Skin of body (tissue), 1 donor: ENCODE measurements at regions not wholly inside any gene's neighbourhood (a gene's known extent, or its start where the extent isn't known, plus 50 kb on each side); places are given as distances from the start of the nearest gene placed in this dataset.
"Not testable (repeated sequence)": the region's sequence is repeated elsewhere in the genome, so short reads cannot be mapped to it uniquely, and the experiment has no call there.

Experiments
- DNase-seq: peaks from one replicate; lab custom pipeline; 2025; lab: John Stamatoyannopoulos, UW

- DNase-seq = peak; percentile 12
These were observed 282.5 kb upstream of the FOXF1 start for GRCh38 chr16:86227801-86228200.

GRCh38 chr16:86228713-86229112 lies 281.6 kb upstream of the FOXF1 start:
- no peak for DNase-seq

GRCh38 chr16:86229283-86229682 lies 281.0 kb upstream of the FOXF1 start:
- DNase-seq = no peak

- DNase-seq = no peak
These were observed 280.3 kb upstream of the FOXF1 start for GRCh38 chr16:86229866-86230656.

- DNase-seq = no peak
These were observed 278.9 kb upstream of the FOXF1 start for GRCh38 chr16:86231321-86231995.

GRCh38 chr16:86231996-86232350 lies 278.4 kb upstream of the FOXF1 start:
- DNase-seq = no peak

- no peak for DNase-seq
These were observed 277.8 kb upstream of the FOXF1 start for GRCh38 chr16:86232496-86232895.

GRCh38 chr16:86233506-86233905 lies 276.8 kb upstream of the FOXF1 start:
- not testable (repeated sequence) for DNase-seq

- no peak for DNase-seq
These were observed 270.9 kb upstream of the FOXF1 start for GRCh38 chr16:86239381-86239780.

- DNase-seq = no peak
These were observed 269.5 kb upstream of the FOXF1 start for GRCh38 chr16:86240716-86241363.

GRCh38 chr16:86241681-86242080 lies 268.6 kb upstream of the FOXF1 start:
- no peak for DNase-seq

GRCh38 chr16:86242244-86243122 lies 267.8 kb upstream of the FOXF1 start:
- no peak for DNase-seq

- no peak for DNase-seq
These were observed 267.2 kb upstream of the FOXF1 start for GRCh38 chr16:86243123-86243473.

- DNase-seq = no peak
These were observed 266.7 kb upstream of the FOXF1 start for GRCh38 chr16:86243571-86244154.

GRCh38 chr16:86244158-86244557 lies 266.2 kb upstream of the FOXF1 start:
- DNase-seq = no peak

GRCh38 chr16:86244936-86245335 lies 265.4 kb upstream of the FOXF1 start:
- DNase-seq = no peak

- no peak for DNase-seq
These were observed 265.0 kb upstream of the FOXF1 start for GRCh38 chr16:86245351-86245750.

GRCh38 chr16:86245895-86246294 lies 264.4 kb upstream of the FOXF1 start:
- DNase-seq = no peak

GRCh38 chr16:86248310-86248905 lies 261.9 kb upstream of the FOXF1 start:
- DNase-seq = no peak

GRCh38 chr16:86249631-86250030 lies 260.7 kb upstream of the FOXF1 start:
- no peak for DNase-seq

- no peak for DNase-seq
These were observed 258.6 kb upstream of the FOXF1 start for GRCh38 chr16:86251682-86252081.
